Activated CD4-positive, alpha-beta T cell treated with anti-CD3 and anti-CD28 coated beads, Interleukin-2, Interleukin-4, amounts not matched to agents 100 ng/mL and 50 ng/mL, durations not matched to agents 16 hours and 8 hours (primary cell): ENCODE measurements at regions not wholly inside any gene's neighbourhood (a gene's known extent, or its start where the extent isn't known, plus 50 kb on each side); places are given as distances from the start of the nearest gene placed in this dataset.

ENCODE experiments used
- DNase-seq: peaks from one replicate; pipeline ENCODE4 v3.0.0-alpha.2; 2020; ENCODE audit warnings: low spot score

DNA sequence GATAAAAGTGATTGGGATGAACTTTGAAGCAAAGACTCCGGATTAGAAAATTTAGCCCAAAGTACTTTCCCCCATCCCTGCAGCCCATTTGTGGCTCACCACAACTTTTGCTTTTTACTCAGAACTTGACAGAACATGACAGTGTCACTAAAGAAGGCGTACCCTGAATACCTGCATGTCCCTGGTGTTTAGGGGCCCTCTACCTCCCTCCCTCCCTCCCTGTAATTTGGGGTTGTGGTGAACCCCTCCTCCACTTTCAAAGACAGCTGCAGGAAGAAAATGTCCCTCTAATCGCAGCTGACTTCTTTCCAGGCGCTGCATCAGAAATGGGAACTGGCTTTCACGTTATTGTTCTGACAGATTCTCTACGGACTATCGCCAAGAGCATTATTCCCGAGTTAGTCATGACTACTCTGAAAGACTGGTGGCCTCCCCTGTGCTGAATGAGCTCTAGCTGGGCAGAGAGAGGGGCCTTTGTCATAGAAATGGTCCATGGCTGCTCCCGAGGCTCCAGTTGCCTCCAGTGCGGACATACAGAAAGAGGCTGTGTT lies 93.2 kb upstream of the ARHGEF3 start:
- peak; percentile 53 for DNase-seq

DNA sequence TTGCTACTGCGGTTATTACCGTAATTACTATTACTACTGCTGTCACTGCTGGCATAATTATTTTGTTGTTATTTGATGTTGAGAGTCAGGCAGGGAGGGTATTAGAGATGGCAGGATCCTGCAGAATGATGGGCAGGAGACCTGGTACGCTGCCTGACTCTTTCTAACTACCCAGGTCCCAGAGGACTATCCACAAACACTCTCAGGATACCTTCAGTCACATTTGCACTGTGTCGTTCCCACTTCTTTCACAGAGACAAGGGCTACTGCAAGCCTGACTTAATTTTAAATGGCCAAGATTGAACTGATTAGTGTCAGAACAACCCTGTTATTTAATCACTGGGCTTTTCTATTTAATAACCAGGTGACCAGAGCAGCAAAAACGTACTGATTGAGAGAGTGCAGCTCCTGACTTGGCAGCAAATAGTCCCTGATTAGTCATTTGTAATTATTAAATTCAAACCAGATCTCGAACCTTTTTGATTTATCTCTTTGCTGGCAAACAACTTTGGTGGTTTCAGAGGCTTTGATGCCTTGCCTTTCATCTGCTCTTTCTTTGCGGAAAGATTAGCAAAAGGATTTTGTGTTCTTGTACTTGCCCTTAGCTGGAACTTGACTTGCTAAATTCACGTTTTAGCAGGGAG lies 88.8 kb upstream of the ARHGEF3 start:
- no peak for DNase-seq

DNA sequence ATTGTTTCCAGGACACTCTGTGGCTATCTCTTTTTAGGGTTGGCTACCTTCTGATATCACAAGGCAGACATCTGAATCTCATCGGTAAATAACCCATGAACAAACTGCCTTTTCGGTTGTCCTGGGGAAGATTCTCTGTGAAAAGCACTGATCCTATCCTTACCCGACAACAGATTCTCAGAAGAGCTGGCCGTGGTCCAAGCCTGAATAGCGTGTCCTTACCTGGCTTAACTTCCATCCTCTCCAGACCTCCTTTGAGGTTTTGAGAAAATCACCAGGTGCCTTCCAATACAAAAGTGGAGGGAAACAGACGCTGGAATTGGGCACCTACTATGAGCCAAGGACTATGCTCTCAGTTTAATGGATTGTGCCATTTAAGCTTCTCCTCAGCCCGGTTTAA lies 87.4 kb upstream of the ARHGEF3 start:
- DNase-seq, result no peak

DNA sequence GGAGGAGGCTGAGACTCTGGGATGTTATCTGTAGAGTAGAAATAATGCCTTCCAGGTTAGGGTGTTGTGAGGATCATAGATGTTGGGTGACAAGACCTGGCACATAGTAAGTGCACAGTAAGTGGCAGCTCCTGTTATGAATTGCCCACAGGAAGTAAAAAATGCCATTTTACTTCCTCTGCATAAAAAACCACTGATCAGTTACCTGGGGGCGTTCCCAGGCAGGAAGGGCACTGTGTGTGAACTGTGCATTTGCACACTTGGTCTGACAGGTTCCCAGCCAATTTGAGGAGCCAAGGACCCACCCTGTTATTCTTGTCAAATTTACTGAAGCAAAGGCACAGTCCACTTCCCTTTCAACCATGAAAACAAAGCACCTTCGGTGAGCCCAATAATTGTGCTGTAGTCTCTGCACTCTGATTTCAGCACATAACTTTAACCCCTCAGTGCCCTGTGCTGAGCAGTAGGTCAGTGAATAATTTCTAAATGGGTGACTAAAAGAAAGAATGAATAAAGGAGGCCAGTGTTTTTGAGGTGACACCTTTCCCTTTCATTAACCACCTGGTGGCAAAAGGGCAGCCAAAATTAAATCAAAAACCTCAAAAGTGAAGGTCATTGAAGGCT lies 85.8 kb upstream of the ARHGEF3 start:
- peak; percentile 70 for DNase-seq

DNA sequence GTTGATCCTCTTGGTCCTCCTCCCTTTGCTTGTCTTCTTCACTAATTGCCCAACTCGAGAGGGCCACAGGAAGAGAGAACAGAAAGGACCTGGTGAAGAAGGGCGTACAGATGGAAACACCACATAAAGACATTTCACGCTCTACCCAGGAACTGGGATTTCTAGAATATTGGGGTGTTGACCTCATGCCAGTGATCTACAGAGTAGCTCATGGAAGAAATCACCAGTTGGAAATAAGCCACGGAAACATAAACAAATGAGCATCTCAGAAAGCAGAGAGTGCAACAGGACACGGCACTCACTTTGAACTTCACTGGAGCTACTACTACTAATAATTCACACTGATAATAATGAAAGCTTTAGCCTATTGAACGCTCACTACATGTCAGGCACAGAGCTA lies 84.6 kb upstream of the ARHGEF3 start:
- DNase-seq, result no peak

- no peak for DNase-seq
These were observed 84.1 kb upstream of the ARHGEF3 start for GRCh38 chr3:56885879-56886278.

GRCh38 chr3:56885453-56885852 lies 83.7 kb upstream of the ARHGEF3 start:
- DNase-seq, result no peak

GRCh38 chr3:56884387-56884786 lies 82.6 kb upstream of the ARHGEF3 start:
- no peak for DNase-seq

- DNase-seq, result no peak
These were observed 82.1 kb upstream of the ARHGEF3 start for GRCh38 chr3:56883828-56884227.

DNA sequence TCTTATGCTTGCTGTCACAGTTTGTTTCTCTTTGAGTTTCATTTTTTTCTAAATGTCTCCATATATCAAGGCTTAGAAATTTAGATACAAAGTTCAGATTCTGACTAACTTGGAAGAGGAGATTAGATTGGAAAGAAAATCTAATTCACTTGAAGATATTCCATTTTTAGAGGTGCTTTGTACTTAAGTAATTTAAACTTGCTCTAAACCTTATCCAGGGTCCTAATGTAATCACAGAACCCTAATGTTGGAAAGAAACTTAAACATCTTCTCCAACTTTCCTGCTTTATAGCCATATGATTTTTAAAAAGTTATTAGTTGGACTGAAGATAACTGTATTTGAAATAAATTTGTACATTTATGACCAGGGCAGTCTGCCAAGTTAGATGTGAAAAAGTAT lies 81.1 kb upstream of the ARHGEF3 start:
- DNase-seq, result no peak

- DNase-seq, result no peak
These were observed 80.1 kb upstream of the ARHGEF3 start for GRCh38 chr3:56881841-56882240.

DNA sequence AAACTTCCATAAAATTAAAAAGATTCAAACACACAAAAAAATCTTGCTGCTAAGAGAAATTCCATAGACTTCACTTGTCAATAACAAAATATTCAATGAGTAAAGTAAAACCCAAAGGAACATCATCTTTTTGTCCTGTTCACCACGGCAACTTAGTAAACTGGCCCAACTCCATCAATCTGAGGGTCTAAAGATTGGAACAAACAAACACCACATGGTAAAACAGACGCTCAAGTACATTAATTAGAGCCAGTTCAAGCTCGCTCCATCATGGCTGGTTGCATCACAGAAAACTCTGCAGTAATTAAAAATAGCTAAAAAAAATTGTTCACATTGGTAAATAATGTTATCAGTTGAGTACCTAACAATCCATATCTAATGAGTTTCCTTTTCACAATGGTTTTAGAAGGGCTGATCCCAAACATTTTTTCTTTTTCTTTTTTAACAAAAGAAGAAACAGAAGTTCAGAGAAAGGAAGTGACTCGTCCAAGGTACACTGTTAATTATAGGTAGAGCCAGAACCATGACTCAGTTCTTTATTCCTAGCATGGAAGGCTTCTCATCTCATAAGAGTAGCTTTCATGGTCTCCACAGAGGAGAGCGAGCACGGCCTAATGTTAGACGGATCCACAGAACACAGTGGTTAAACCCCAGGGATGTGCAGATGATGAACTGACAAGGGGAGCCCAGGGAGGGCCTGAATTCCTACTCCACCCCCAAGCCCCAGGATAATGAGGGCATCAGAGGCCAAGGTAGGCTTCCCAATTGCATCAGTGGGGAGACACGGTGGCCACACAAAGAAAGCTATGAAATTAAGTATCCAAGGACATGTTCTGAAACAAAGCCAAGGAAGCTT lies 79.2 kb upstream of the ARHGEF3 start:
- DNase-seq, result no peak

GRCh38 chr3:56879436-56880215 lies 77.9 kb upstream of the ARHGEF3 start:
- peak; percentile 37 for DNase-seq

GRCh38 chr3:56878074-56878473 lies 76.3 kb upstream of the ARHGEF3 start:
- peak; percentile 62 for DNase-seq

- DNase-seq, result no peak
These were observed 75.2 kb upstream of the ARHGEF3 start for GRCh38 chr3:56876916-56877315.

GRCh38 chr3:56874269-56874668 lies 72.5 kb upstream of the ARHGEF3 start:
- no peak for DNase-seq

GRCh38 chr3:56870436-56870835 lies 68.7 kb upstream of the ARHGEF3 start:
- DNase-seq, result no peak

GRCh38 chr3:56869157-56869889 lies 67.6 kb upstream of the ARHGEF3 start:
- peak; percentile 43 for DNase-seq

GRCh38 chr3:56868706-56869105 lies 67.0 kb upstream of the ARHGEF3 start:
- no peak for DNase-seq

- DNase-seq, result no peak
These were observed 65.9 kb upstream of the ARHGEF3 start for GRCh38 chr3:56867671-56868070.

- no peak for DNase-seq
These were observed 63.3 kb upstream of the ARHGEF3 start for GRCh38 chr3:56864918-56865524.
